ENCODE measurements at regions not wholly inside any gene's neighbourhood (a gene's known extent, or its start where the extent isn't known, plus 50 kb on each side); places are given as distances from the start of the nearest gene placed in this dataset.
"Not testable (repeated sequence)": the region's sequence is repeated elsewhere in the genome, so short reads cannot be mapped to it uniquely, and the experiment has no call there.

GRCh38 chr11:82041764-82042163 is 691.9 kb downstream of the FAM181B start:
- intact Hi-C loops (cut with DNase I) = no loop called here
- no peaks in the 10 kb centered on the region for H3K27me3 ChIP-seq
- H3K9me3 ChIP-seq = no peaks in the 10 kb centered on the region
- TF ChIP-seq POLR2A (IDR thresholded peaks at IDR 0.05) = no peak
- 78 to 80% methylated on average over 6 of the region's 6 CpGs for WGBS, 2 donors
- no peak for DNase-seq
- H3K36me3 ChIP-seq = no peaks in the 10 kb centered on the region
- no peaks in the 10 kb centered on the region for H3K4me1 ChIP-seq
- H3K4me3 ChIP-seq = no peak overlapping the region
- H3K27ac ChIP-seq = no peak overlapping the region

- no peak overlapping the region for H3K4me3 ChIP-seq
- TF ChIP-seq CTCF (IDR thresholded peaks at IDR 0.05) = peak in 2 of 6 experiments; percentile 3 to 9
- no peak for TF ChIP-seq POLR2A (IDR thresholded peaks at IDR 0.05)
- H3K27me3 ChIP-seq = no peaks in the 10 kb centered on the region
- no peaks in the 10 kb centered on the region for H3K9me3 ChIP-seq
- intact Hi-C loops (cut with DNase I) = no loop called here
- DNase-seq = no peak
- no peak overlapping the region for H3K27ac ChIP-seq
- no peaks in the 10 kb centered on the region for H3K36me3 ChIP-seq
- no peaks in the 10 kb centered on the region for H3K4me1 ChIP-seq
- WGBS, 2 donors = 43 to 54% methylated on average over 2 of the region's 2 CpGs
Measured at GRCh38 chr11:82038154-82038553, 695.5 kb downstream of the FAM181B start.

- no peak overlapping the region for H3K4me3 ChIP-seq
- no peaks in the 10 kb centered on the region for H3K36me3 ChIP-seq
- no peaks in the 10 kb centered on the region for H3K27me3 ChIP-seq
- 47 to 50% methylated on average over 1 of the region's 1 CpG for WGBS, 2 donors
- no peak for DNase-seq
- TF ChIP-seq POLR2A (IDR thresholded peaks at IDR 0.05) (no peak), CTCF (IDR thresholded peaks at IDR 0.05) (no peak)
- no peak overlapping the region for H3K27ac ChIP-seq
- H3K9me3 ChIP-seq = no peaks in the 10 kb centered on the region
- intact Hi-C loops (cut with DNase I) = no loop called here
- H3K4me1 ChIP-seq = no peaks in the 10 kb centered on the region
Measured at GRCh38 chr11:82034527-82034926, 699.1 kb downstream of the FAM181B start.

- intact Hi-C loops (cut with DNase I); H3K36me3 ChIP-seq; H3K27me3 ChIP-seq; H3K4me1 ChIP-seq; H3K27ac ChIP-seq; DNase-seq; H3K9me3 ChIP-seq; H3K4me3 ChIP-seq: not testable (repeated sequence)
- WGBS, 2 donors = 88 to 92% methylated on average over 7 to 8 of the region's 9 CpGs
Measured at GRCh38 chr11:82027335-82027734, 706.3 kb downstream of the FAM181B start.

GRCh38 chr11:82024760-82025159 is 708.9 kb downstream of the FAM181B start:
- H3K9me3 ChIP-seq = no peaks in the 10 kb centered on the region
- H3K36me3 ChIP-seq = no peaks in the 10 kb centered on the region
- intact Hi-C loops (cut with DNase I) = no loop called here

GRCh38 chr11:82012276-82012675 is 721.4 kb downstream of the FAM181B start:
- H3K36me3 ChIP-seq = no peaks in the 10 kb centered on the region
- H3K4me1 ChIP-seq = no peaks in the 10 kb centered on the region
- H3K4me3 ChIP-seq = no peak overlapping the region
- H3K27me3 ChIP-seq = no peaks in the 10 kb centered on the region
- H3K27ac ChIP-seq = no peak overlapping the region
- intact Hi-C loops (cut with DNase I) = no loop called here
- H3K9me3 ChIP-seq = no peaks in the 10 kb centered on the region
- TF ChIP-seq CTCF (IDR thresholded peaks at IDR 0.05) (no peak), POLR2A (IDR thresholded peaks at IDR 0.05) (no peak)
- 42 to 59% methylated on average over 3 of the region's 3 CpGs for WGBS, 2 donors
- no peak for DNase-seq

More at GRCh38 chr11:82024760-82025159, 708.9 kb downstream of the FAM181B start:
- no peak for DNase-seq
- TF ChIP-seq CTCF (IDR thresholded peaks at IDR 0.05) (no peak), POLR2A (IDR thresholded peaks at IDR 0.05) (no peak)
- H3K4me3 ChIP-seq = no peak overlapping the region
- H3K27ac ChIP-seq = no peak overlapping the region
- no peaks in the 10 kb centered on the region for H3K27me3 ChIP-seq
- WGBS, 2 donors = 28 to 48% methylated on average over 1 of the region's 1 CpG
- no peaks in the 10 kb centered on the region for H3K4me1 ChIP-seq
